Hematopoietic multipotent progenitor cell treated with erythropoietin and hydrocortisone succinate and interleukin-3 and kit ligand, for 17 days (in vitro differentiated cells): ENCODE measurements at regions not wholly inside any gene's neighbourhood (a gene's known extent, or its start where the extent isn't known, plus 50 kb on each side); places are given as distances from the start of the nearest gene placed in this dataset.

ENCODE experiments used
- DNase-seq: peaks from one replicate; pipeline ENCODE4 v3.0.0-alpha.2; 2015; ENCODE audit warnings: low spot score

- no peak for DNase-seq
These were observed 458.6 kb downstream of the MAFB start for GRCh38 chr20:40230486-40230885.

DNA sequence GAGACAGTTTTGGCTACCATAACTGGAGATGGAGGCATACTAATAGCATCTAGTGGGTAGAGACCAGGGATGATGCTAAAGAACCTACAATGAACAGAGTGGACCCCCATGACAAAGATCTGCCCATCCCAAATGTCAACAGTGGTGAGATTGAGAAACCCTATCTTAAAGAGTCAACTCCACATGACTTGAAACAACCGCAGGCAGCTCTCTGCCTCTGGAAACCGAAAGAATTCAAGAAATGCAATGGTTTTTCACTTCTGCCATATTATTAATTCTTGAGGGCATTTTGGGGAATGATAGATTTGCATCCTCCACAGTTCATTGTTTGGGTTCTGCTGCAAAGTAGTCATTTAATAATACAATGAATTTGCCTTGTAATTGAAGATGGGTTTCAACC lies 463.4 kb downstream of the MAFB start:
- DNase-seq, result no peak

DNA sequence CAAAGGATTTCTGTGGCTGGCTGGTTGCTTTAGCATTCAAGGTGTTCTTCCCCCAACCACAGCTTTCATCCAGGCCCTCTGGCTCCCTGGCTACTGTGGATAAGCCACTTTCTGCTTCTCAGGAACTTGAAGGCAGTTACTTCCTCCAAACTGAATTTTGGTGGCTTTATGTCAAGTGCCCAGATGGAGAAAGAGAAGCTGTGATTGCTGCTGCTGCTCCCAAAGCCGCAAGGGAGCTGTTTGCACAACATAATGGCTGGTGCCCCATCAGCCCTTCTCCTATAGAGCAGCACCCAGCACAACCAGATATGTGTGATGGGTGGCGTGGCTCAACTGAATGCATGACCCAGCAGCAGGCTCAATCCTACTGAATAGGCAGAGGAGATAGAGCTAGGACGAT lies 465.2 kb downstream of the MAFB start:
- DNase-seq, result no peak

GRCh38 chr20:40218971-40219370 lies 470.1 kb downstream of the MAFB start:
- no peak for DNase-seq

DNA sequence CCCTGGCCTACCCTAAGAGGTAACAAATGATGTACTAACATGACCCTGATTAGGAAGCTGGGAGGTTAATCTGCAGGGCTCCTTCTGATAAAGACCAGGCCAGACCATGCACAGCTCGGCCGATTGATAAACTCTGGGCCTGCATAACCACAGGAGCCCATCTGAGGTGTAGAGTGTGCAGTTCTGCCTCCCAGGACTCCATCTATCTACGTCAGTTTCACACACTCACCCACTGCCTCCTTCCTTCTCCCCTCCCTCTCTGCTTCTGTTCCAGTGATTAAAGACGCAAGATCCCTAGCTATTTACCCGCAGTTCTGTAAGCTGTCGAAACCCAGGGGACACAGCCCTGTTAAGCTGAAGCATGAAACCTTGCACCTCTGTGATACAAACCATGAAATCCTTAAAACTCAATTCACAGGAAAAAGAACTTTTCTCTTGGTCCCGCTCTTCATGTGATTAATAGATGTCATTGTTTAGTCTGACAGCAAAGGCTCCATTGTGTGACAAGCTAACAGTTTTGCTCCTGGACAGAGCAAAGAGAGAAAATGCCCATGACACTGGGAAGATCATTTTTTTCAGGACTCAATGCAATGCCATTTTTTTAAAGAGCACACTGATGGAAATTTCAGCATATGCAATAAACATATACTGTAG lies 470.6 kb downstream of the MAFB start:
- no peak for DNase-seq

- DNase-seq, result no peak
These were observed 481.4 kb downstream of the MAFB start for GRCh38 chr20:40207655-40208054.

GRCh38 chr20:40205971-40206370 lies 483.1 kb downstream of the MAFB start:
- DNase-seq, result no peak

DNA sequence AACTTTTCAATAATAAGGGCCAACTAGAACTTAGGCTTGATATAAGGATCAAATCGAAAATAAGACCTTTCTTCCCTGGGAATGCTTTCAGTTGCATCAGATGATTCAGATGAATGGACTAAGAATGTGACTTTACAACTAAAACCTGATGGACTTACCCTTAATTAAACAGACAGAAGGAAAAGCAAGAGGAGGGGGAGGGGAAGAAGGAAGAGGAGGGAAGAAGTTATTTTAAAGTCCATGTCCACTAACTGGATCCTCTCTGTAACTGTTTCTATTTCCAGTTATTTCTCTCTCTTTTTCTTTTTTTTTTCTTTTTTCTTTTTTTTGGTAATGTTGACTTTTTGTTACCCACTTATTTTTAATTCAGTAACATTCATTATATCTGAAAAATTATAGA lies 486.0 kb downstream of the MAFB start:
- no peak for DNase-seq

DNA sequence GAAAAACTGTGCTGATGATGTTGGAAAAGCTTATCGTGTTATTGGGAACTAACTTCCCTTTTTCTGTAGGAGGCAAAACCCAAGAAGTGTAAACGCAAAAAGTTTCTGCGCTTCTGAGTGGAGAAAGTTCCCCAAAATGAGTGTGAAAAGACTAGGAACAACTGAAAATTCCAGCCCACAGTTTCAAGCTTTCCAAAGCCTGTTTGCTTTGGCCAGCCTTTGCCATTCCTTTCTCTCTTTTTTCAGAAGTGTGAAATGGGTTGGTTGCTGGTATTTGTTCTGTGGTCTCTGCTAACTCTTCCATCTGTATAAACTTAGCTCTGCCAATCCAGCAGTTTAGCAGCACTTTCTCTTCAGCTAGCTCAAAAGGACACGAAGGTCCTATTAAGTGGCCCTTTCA lies 491.3 kb downstream of the MAFB start:
- no peak for DNase-seq

DNA sequence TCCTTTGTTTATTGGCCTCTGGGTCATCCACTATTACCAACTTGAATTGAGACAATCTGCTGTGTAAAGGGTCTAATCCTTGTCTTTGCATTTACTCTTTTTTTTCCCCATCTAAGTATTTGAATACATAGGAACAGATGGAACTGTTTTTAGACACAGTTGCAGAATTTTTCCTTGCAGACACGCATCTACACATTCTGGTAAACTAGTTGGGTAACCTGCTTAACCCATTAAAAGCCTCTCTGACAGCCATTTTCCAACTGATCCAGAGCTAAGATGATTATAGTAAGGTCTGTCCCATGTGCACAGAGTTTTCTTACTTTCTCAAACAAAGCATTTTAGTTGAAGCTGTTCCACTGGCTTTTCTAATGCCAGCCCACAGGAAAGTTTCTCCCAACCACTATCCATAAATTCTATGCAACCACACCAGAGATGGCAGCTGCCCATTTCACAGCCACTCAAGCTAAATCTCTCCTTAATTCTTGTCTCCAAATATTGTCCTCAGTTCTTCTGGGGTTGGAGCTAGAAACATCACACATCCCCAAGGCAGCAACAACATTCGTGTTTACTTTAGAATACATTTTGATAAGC lies 492.1 kb downstream of the MAFB start:
- no peak for DNase-seq

DNA sequence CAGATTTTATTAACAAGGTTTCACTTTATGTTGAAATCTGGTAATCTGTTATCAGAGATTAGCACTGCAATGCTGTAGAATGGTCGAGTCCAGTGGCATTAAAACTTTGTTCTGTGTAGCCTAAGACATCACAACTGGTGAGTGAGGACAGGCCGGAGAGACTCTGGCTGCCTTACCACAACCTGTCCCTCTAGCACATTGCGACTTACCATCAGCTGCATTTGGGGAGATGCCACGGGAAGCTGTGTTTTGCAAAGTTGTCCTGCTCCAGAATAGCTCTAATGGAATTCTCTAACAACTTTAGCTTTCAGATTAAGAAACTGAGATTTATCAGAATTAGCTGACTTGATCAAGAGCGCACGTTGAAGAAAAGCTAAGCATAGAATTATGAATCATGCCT lies 493.3 kb downstream of the MAFB start:
- DNase-seq, result no peak

DNA sequence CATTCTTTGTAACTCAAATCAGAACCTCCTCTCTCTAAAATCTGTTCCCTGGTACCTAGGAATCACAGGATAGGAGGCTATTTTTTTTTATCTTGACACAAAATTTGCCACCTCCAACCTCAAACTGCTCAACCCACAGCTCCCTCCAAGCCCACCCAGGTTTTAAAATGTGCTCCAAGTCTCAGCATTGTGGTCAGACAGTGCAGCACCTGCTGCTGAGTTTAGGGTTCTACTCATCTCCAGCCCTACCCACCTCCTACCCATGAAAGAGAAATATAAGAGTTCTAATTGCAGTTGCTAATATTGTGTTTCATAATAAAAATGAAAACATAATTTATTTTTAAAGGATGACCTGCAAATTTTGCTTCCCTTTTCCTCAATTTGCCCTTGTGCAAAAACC lies 496.5 kb downstream of the MAFB start:
- no peak for DNase-seq

GRCh38 chr20:40192081-40192480 lies 497.0 kb downstream of the MAFB start:
- no peak for DNase-seq

DNA sequence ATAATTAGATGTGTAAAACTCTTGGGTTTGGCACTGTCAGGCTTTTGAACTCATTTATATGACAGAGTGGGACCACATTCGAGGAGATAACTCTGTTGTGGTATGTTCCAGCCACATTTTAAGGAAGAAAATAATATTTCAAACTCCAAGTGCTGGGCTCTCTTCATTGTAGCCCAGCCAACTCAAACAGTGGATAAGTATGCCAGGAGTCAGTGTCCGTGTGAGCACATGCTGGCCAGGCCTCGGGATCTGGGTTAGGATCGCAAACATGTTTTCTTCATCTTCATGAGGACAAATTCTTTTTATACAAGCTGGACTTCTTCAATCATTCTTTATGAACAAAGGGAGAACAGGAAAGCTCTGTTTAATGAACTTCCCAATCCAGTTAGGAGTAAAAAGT lies 497.5 kb downstream of the MAFB start:
- no peak for DNase-seq

DNA sequence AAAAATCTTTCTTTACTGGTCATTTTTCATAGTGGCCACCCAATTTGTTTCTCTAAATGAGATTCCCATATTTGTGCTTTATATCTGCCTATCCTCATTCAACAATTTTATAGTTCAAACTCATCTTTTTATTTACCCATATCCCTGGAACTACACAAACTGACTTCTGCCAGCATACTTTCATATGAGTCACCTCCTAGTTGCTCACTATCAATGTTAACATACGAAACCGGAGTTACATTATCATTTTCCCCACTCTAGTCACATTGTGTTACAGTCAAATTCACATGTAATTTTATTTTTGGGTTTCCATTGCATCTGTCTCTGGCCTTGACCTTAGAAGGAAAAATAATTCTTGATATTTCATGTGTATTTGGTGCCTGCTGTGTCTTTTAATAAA lies 499.4 kb downstream of the MAFB start:
- no peak for DNase-seq

GRCh38 chr20:40188319-40188718 lies 500.7 kb downstream of the MAFB start:
- DNase-seq, result no peak

GRCh38 chr20:40186826-40187225 lies 502.2 kb downstream of the MAFB start:
- no peak for DNase-seq

GRCh38 chr20:40181676-40182075 lies 507.4 kb downstream of the MAFB start:
- DNase-seq, result no peak

DNA sequence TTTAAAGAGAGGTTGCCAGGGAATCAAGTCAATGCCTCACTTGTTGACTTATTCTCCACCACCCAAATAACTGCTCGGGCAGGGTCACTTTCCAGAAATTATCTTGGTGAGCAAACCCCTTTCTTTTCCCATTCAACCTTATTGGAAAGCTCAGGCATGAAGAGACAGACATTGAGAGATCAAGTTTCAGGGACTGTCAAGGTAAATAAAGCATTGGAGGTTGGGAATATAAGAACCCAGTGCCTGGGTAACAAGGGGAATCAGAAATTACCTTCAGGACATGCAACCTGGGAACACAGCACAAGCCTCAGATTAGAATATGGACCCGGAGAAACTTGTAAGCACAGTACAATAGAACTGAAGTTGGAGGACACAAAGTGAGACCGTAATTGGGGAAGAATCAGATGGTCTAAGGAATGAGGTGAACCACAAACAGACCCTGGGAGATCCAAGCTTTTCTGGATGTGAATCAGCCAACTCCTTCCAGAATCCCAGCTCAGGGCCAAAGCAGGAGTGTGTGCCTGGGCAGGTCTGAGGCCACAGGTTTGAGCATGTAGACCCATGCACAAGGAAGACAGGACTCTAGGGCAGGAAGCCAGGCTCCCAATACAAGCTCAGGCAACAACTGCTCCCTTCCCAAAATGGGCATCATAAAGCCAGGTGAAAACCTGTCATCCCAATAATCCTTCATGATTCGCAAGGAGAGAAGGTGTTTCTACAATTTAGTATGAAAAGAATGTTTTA lies 512.8 kb downstream of the MAFB start:
- no peak for DNase-seq

GRCh38 chr20:40175296-40175695 lies 513.7 kb downstream of the MAFB start:
- DNase-seq, result no peak

DNA sequence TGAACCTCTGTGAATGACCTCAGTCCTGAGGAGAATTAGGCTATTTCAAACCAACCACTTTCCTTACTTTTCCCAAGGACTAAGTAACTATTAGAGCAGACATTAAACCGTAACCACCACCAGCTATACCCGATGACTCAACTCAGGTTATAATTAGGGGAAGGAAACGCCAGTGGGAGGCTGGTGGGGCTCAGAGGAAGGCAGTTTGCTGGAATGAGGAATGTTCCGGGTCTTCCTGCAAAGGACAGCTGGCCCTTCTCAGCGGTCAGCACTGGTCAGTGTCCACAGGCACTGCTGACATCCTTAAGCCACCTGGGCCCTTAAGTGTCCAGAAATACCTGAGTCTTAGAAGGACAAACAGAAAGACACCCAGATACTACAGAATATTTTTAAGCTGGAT lies 515.2 kb downstream of the MAFB start:
- DNase-seq, result no peak

- no peak for DNase-seq
These were observed 519.9 kb downstream of the MAFB start for GRCh38 chr20:40168981-40169620.

- DNase-seq, result no peak
These were observed 527.6 kb downstream of the MAFB start for GRCh38 chr20:40161391-40161790.
